ENCODE measurements at regions not wholly inside any gene's neighbourhood (a gene's known extent, or its start where the extent isn't known, plus 50 kb on each side); places are given as distances from the start of the nearest gene placed in this dataset.

- H3K36me3 ChIP-seq (ENCODE audit: insufficient read depth), result no peaks in the 10 kb centered on the region
- no peak overlapping the region for H3K27ac Mint-ChIP-seq
- peak; percentile 29; the same call in 2 of the 3 replicates for ATAC-seq
Observed at GRCh38 chr9:90034071-90034470, 429.3 kb downstream of the GADD45G start.

More at GRCh38 chr9:90034071-90034470, 429.3 kb downstream of the GADD45G start:
- no peak overlapping the region for H3K4me2 ChIP-seq
- Mint-ChIP-seq H3K4me1 (peaks cover 23% of the 10 kb centered on the region), H3K9me3 (no peaks in the 10 kb centered on the region), H3K4me3 (no peak overlapping the region), H3K27me3 (ENCODE audit: insufficient read depth, low read depth, poor library complexity) (peaks cover 3% of the 10 kb centered on the region), H3K36me3 (ENCODE audit: low read depth) (no peaks in the 10 kb centered on the region)
- no peak overlapping the region for H3K4me3 ChIP-seq
- H4K20me1 ChIP-seq (replicated peaks; ENCODE audit: insufficient read depth), result no peaks in the 10 kb centered on the region
- no peaks in the 10 kb centered on the region for H3F3A ChIP-seq (replicated peaks; ENCODE audit: low read depth)
- TF ChIP-seq CTCF (conservative IDR thresholded peaks at IDR 0.05; ENCODE audit: low read depth in 2 of 2) (no peak), NANOG (IDR thresholded peaks at IDR 0.05; ENCODE audit: borderline replicate concordance) (no peak), STAT1 (IDR thresholded peaks at IDR 0.05; ENCODE audit: unreplicated experiment) (no peak), EZH2phosphoT487 (IDR thresholded peaks at IDR 0.05; ENCODE audit: unreplicated experiment) (no peak), REST (IDR thresholded peaks at IDR 0.05; ENCODE audit: unreplicated experiment) (no peak), JUNB (IDR thresholded peaks at IDR 0.05; ENCODE audit: unreplicated experiment) (no peak), CREB1 (CRISPR knock-in tag; IDR thresholded peaks at IDR 0.05; ENCODE audit: low read depth) (no peak)
- H3K4me1 ChIP-seq (ENCODE audit: insufficient read depth), result peaks cover 23% of the 10 kb centered on the region
- H3K27ac ChIP-seq (ENCODE audit: low read depth), result no peak overlapping the region
- no peaks in the 10 kb centered on the region for H3K79me2 ChIP-seq (replicated peaks; ENCODE audit: insufficient read depth)
- no peak overlapping the region for H2AFZ ChIP-seq
- DNase-seq (ENCODE audit: low spot score), result no peak
- no peaks in the 10 kb centered on the region for H3K27me3 ChIP-seq (ENCODE audit: insufficient read depth)
- H3K9me2 ChIP-seq (ENCODE audit: insufficient read depth), result peaks cover 13% of the 10 kb centered on the region; the same call in 1 of the 2 replicates

All from GM23338 (cell line).